Mucosa of stomach (tissue), 1 donor: ENCODE measurements at regions not wholly inside any gene's neighbourhood (a gene's known extent, or its start where the extent isn't known, plus 50 kb on each side); places are given as distances from the start of the nearest gene placed in this dataset.

Source experiments
- H3K27me3 ChIP-seq: one replicate; pipeline ENCODE4 v1.7.0; 2013; ENCODE audit warnings: mild to moderate bottlenecking, low read length; ENCODE audit not compliant: control insufficient read depth, insufficient read depth
- H3K36me3 ChIP-seq: one replicate; pipeline ENCODE4 v1.7.0; 2013; ENCODE audit warnings: low read length; ENCODE audit not compliant: control insufficient read depth, insufficient read depth
- H3K4me1 ChIP-seq: one replicate; pipeline ENCODE4 v1.7.0; 2013; ENCODE audit warnings: mild to moderate bottlenecking, low read length; ENCODE audit not compliant: control insufficient read depth, insufficient read depth
- H3K4me3 ChIP-seq: one replicate; pipeline ENCODE4 v1.7.0; 2013; ENCODE audit warnings: low read length
- H3K9ac ChIP-seq: one replicate; pipeline ENCODE4 v1.7.0; 2013; ENCODE audit warnings: mild to moderate bottlenecking, low read length, moderate library complexity
- H3K9me3 ChIP-seq: one replicate; pipeline ENCODE4 v1.7.0; 2013; ENCODE audit warnings: mild to moderate bottlenecking, low read length, moderate library complexity; ENCODE audit not compliant: control insufficient read depth
- donor health status: Pancreatic carcinoma.

DNA sequence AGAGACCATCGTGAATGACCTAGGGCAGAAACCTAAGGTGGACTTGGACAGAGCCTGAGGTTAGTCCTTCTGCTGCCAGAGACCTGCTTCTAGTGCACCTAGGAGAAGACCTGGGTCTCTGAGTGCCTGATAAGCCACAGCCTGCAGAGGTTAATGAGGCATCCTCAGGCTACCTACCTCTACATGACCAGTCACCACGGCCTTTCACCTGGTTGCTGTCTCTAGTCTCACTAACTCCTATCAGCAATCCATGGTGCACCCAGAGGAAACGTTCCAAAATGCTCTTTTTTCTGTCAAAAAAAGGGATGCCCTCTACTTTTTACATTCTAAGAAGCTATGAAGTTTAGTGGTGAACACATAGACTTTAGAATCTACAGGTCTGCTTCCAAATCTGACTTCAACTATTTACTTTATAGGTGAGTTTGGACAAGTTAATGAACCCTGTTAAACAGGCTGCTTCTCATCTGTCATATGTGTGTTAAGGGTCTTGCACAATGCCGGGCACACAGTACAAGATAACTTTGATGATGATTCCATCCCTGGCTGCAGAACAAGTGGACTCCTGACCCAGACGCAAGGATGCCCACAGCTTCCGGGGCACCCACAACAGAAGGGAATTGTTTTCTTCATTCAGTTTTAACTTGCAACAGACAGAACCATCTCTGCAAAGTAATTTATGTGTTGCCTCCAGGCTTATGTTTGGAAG is 469.9 kb upstream of the CDH5 start:
- Histone ChIP-seq H3K9me3 (no peaks in the 10 kb centered on the region), H3K27me3 (no peaks in the 10 kb centered on the region), H3K4me3 (no peak overlapping the region), H3K36me3 (no peaks in the 10 kb centered on the region), H3K9ac (no peak overlapping the region), H3K4me1 (no peaks in the 10 kb centered on the region)

DNA sequence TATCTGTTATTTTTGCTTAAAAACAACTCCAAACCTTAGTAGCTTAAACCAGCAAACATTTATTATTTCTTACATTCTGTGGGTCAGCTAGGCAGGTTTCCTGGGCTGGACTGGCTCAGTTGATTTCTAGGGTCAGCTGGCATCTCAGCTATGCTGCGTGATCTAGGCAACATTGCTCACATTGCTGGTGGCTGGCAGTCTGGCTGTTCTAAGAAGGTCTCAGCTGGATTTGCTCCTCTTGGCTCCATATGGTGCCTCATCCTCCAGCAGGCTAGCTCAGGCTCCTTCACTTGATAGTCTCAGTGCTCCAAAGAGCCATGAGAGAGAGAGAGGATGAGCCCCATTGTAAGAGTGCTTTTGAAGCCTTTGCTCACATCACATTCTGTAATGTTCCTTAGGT is 470.6 kb upstream of the CDH5 start:
- Histone ChIP-seq H3K4me3 (no peak overlapping the region), H3K4me1 (no peaks in the 10 kb centered on the region), H3K27me3 (no peaks in the 10 kb centered on the region), H3K36me3 (no peaks in the 10 kb centered on the region), H3K9me3 (no peaks in the 10 kb centered on the region), H3K9ac (no peak overlapping the region)

DNA sequence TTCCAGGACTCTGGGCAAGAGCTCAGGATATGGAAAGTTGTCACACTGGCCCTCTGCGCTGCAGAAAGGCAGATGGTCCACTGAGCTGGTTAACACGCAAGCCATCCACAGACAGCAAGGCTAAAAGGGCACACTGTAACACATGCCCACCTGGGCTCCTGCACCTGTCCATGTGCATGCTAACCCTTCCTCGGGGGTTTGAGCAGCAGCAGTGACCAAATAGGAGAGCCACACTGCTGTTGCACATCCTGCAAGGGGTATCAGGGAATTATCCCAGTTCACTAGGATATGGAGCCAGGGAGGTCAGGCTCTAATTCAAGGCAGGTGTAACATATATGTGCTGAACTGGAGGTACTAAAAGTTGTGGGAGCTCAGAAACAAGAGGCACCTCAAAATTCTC is 471.0 kb upstream of the CDH5 start:
- no peak overlapping the region for H3K9ac ChIP-seq
- H3K4me1 ChIP-seq, result no peaks in the 10 kb centered on the region
- no peaks in the 10 kb centered on the region for H3K36me3 ChIP-seq

DNA sequence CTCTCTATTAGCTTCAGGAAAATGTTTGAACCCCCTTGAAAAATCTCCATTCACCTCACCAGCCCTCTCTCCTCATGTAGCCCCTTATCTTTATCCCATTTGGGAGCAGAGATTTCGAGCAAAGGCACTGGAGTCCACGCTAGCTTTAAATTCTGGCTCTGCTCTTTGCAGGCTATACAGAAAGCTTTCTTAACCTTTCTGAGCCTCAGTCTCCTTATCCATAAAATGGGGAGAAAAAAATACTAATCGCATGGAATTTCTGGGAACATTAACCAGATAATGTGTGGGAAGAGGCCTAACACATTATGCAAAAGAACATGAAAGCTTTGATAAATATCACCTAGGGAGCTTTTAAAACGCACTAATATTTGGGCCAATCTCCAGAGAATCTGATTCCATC is 476.3 kb upstream of the CDH5 start:
- H3K9me3 ChIP-seq, result no peaks in the 10 kb centered on the region
- no peak overlapping the region for H3K9ac ChIP-seq
- no peak overlapping the region for H3K4me3 ChIP-seq
- no peaks in the 10 kb centered on the region for H3K27me3 ChIP-seq
- no peaks in the 10 kb centered on the region for H3K4me1 ChIP-seq
- H3K36me3 ChIP-seq, result no peaks in the 10 kb centered on the region

More for the DNA sequence above, 471.0 kb upstream of the CDH5 start:
- Histone ChIP-seq H3K27me3 (no peaks in the 10 kb centered on the region), H3K4me3 (no peak overlapping the region), H3K9me3 (no peaks in the 10 kb centered on the region)

DNA sequence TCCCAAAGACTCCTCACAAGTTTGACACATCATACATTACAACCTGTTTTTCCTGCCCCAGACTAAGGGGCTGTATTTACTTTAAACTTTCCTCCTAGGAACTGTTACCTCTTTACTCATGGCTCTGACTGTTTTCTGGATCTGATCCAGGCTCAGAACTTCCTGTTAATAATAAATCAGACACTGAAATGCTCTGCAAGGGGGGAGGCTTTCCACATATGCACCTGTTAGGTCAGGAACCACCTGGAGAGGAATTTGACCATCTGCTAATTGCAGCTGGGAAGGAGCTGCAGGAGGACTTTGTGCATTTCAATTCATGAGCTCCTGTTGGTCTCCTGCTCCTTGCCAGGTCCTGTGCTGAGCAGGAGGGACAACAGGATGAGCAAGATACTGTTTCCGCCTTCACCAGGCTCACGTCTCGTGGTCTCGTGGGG is 476.9 kb upstream of the CDH5 start:
- H3K36me3 ChIP-seq, result no peaks in the 10 kb centered on the region
- no peak overlapping the region for H3K4me3 ChIP-seq
- no peak overlapping the region for H3K9ac ChIP-seq

DNA sequence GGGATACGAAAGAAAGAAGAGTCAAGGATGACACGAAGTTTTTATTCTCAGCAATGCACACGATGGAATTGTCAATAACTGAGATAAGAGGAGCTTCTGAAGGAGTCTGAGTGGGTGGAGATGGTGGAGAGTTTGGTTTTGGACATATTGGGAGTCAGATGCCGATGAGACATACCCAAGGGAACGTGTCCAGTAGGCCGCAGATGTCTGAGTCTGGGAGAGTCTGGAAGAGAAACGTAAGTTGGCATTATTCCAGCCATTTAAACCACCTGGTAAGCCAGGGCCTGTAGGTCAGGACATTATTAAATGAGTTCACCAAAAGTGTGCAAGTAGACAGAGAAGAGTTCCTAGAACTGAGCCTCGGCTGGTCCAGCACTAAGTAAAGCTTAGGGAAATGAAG is 478.3 kb upstream of the CDH5 start:
- no peaks in the 10 kb centered on the region for H3K36me3 ChIP-seq
- no peak overlapping the region for H3K4me3 ChIP-seq
- H3K9me3 ChIP-seq, result no peaks in the 10 kb centered on the region
- no peaks in the 10 kb centered on the region for H3K27me3 ChIP-seq
- no peaks in the 10 kb centered on the region for H3K4me1 ChIP-seq
- no peak overlapping the region for H3K9ac ChIP-seq

More for the DNA sequence above, 476.9 kb upstream of the CDH5 start:
- H3K4me1 ChIP-seq, result no peaks in the 10 kb centered on the region
- no peaks in the 10 kb centered on the region for H3K9me3 ChIP-seq
- H3K27me3 ChIP-seq, result no peaks in the 10 kb centered on the region

DNA sequence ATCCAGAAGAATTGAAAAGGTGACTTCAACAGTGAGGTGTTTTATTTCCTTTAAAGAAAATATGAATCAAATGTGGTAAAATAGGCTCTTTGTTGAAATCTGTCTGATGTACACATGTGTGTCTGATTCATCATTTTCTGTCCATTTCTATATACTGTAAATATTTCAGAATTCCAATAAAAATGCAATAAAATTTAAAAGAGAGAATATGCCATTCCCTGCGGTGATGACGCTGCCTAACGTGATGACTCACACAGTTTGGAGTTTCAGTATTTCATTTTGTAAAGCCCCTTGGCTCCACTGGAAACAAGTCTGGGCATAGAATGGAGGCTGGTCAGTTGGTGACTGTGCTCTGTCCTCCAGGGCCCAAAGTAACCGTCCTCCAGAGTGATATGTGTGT is 482.5 kb upstream of the CDH5 start:
- Histone ChIP-seq H3K4me1 (no peaks in the 10 kb centered on the region), H3K9ac (no peak overlapping the region), H3K36me3 (no peaks in the 10 kb centered on the region), H3K4me3 (no peak overlapping the region), H3K9me3 (no peaks in the 10 kb centered on the region), H3K27me3 (no peaks in the 10 kb centered on the region)

DNA sequence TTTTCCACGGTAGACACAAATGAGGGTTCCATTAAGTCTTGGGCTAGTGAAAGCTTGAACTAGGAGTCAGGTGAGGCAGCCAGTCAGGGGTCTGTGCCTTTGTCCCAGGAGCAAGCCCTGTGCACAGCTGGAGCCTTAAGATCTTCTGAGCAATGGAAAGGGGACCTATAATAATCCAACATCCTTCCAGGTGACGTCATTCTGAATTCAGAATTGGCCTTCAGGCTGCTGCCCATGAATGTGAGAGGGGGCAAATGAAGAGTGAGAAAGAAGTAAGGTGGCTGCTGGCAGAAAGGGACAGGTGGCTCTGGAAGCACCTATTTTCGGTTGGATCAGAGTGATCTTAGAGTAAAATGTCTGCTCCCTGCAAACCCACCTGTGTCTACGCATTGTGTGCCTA is 488.1 kb upstream of the CDH5 start:
- H3K9ac ChIP-seq, result no peak overlapping the region
- no peak overlapping the region for H3K4me3 ChIP-seq
- no peaks in the 10 kb centered on the region for H3K4me1 ChIP-seq
- H3K9me3 ChIP-seq, result no peaks in the 10 kb centered on the region
- H3K27me3 ChIP-seq, result no peaks in the 10 kb centered on the region
- H3K36me3 ChIP-seq, result no peaks in the 10 kb centered on the region

DNA sequence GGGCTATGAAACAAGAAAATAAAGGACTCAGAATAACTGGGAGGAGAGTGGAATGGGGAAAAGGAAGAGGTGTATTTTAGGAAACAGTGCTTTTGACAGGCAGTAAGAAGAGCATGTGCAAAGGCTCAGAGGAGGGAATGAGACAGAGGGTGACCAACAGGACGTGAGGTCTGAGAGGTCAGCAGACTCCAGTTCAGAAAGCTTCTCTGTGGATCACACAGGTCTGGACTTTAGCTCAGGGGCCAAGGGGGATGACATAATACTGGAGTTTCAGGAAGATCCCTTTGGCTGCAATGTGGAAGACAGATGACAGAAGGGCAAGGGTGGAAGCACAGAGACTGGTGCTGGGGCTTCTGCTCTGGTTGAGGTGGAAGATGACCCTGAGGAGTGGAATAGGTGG is 489.9 kb upstream of the CDH5 start:
- no peak overlapping the region for H3K9ac ChIP-seq
- no peak overlapping the region for H3K4me3 ChIP-seq
- H3K9me3 ChIP-seq, result no peaks in the 10 kb centered on the region
- H3K27me3 ChIP-seq, result no peaks in the 10 kb centered on the region
- no peaks in the 10 kb centered on the region for H3K4me1 ChIP-seq
- H3K36me3 ChIP-seq, result no peaks in the 10 kb centered on the region

DNA sequence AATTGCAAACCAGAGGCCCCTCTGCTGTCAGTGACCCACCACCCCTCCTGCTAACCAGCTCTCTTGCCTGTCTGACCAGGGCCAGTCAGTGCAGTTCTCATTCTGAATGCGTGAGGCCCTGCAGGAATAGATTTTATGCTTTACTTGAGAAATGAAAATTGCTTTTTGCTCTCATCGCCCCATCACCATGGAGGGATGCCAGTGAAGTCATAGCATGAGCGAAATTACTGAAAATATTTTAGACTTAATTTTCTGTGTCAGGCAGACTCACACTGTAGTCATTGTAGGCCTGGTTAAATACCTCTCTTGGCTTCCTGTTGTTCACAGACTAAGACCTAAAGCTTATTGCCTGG is 490.5 kb upstream of the CDH5 start:
- Histone ChIP-seq H3K4me3 (no peak overlapping the region), H3K9ac (no peak overlapping the region), H3K27me3 (no peaks in the 10 kb centered on the region), H3K36me3 (no peaks in the 10 kb centered on the region), H3K4me1 (no peaks in the 10 kb centered on the region), H3K9me3 (no peaks in the 10 kb centered on the region)

DNA sequence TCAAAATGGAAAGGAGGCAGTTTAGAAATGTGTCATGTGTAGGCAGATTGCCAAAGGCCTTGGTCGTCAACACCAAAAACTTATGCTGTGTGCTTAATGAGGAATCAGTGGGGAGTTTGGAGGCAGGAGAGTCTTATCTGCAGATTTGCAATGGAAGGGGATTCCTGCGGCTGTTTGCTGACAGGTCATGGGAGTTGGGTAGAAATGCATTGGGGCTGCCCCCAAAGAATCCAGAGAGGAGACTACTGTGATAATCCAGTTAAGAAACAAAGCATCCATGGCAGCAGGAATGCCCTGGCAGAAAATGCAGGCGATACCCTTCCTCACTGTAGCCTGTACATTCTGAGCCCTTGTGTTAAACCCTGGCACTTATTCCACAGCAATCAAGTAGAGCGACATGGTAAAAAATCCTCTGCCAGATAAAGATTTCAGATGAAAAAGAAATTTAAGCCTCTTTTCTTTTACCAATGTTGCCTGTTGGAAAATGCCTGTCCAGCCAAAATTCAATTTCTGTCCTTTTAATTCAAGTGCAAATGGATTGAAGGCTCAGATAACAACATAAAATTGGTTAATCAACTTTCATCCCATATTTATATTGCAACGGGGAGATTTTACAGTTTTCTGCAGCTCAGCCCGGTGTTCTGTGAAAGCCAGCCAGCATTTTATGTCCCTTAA is 491.0 kb upstream of the CDH5 start:
- H3K9ac ChIP-seq, result no peak overlapping the region
- H3K9me3 ChIP-seq, result no peaks in the 10 kb centered on the region
- H3K4me3 ChIP-seq, result no peak overlapping the region
- H3K36me3 ChIP-seq, result no peaks in the 10 kb centered on the region
- no peaks in the 10 kb centered on the region for H3K4me1 ChIP-seq
- H3K27me3 ChIP-seq, result no peaks in the 10 kb centered on the region

DNA sequence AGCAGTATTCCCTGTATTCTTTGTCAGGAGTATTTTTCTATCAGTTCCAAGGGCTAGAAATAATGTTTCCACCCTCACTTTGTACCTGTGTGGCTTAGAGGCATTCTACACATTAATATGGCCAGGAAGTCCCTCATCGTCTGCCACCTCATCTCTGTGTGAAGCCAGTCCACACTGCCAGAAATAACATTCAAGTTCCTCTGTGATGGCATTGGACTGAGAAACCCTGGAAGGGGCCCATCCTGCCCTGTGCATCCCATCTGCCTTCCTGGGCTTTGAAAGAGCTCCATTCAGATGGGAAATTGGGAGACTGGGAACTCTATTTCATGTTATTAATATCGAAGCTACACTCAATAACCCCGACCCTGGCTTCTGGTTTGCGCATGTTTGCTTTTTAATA is 497.2 kb upstream of the CDH5 start:
- H3K27me3 ChIP-seq, result no peaks in the 10 kb centered on the region

More for the DNA sequence above, 497.2 kb upstream of the CDH5 start:
- Histone ChIP-seq H3K36me3 (no peaks in the 10 kb centered on the region), H3K4me3 (no peak overlapping the region), H3K9ac (no peak overlapping the region), H3K4me1 (no peaks in the 10 kb centered on the region), H3K9me3 (no peaks in the 10 kb centered on the region)
